Stimulated activated naive CD8-positive, alpha-beta T cell treated with anti-CD3 and anti-CD28 coated beads, Interleukin-15, Interleukin-2, amounts not matched to agents 100 ng/mL and 50 ng/mL, for 24 hours (primary cell): ENCODE measurements at regions not wholly inside any gene's neighbourhood (a gene's known extent, or its start where the extent isn't known, plus 50 kb on each side); places are given as distances from the start of the nearest gene placed in this dataset.
"Not testable (repeated sequence)": the region's sequence is repeated elsewhere in the genome, so short reads cannot be mapped to it uniquely, and the experiment has no call there.

Experiments used
- H3K27ac Mint-ChIP-seq: one replicate; pipeline ENCODE4 v1.8.0; 2021; ENCODE audit warnings: mild to moderate bottlenecking, mixed read lengths
- H3K27me3 Mint-ChIP-seq: one replicate; pipeline ENCODE4 v1.8.0; 2021; ENCODE audit warnings: mixed read lengths
- H3K36me3 Mint-ChIP-seq: one replicate; pipeline ENCODE4 v1.8.0; 2021; ENCODE audit warnings: low read depth, mixed read lengths
- H3K4me1 Mint-ChIP-seq: one replicate; pipeline ENCODE4 v1.8.0; 2021; ENCODE audit warnings: low read depth, mixed read lengths
- H3K4me3 Mint-ChIP-seq: one replicate; pipeline ENCODE4 v1.8.0; 2021; ENCODE audit warnings: mild to moderate bottlenecking, mixed read lengths
- H3K9me3 Mint-ChIP-seq: one replicate; pipeline ENCODE4 v1.8.0; 2021; ENCODE audit warnings: mixed read lengths

GRCh38 chr3:177622982-177623617 is 425.8 kb upstream of the TBL1XR1 start:
- Mint-ChIP-seq H3K4me1 (peaks cover 27% of the 10 kb centered on the region), H3K27me3 (no peaks in the 10 kb centered on the region), H3K4me3 (no peak overlapping the region), H3K36me3 (no peaks in the 10 kb centered on the region), H3K9me3 (peaks cover 3% of the 10 kb centered on the region), H3K27ac (no peak overlapping the region)

- Mint-ChIP-seq H3K4me1 (peaks cover 34% of the 10 kb centered on the region), H3K36me3 (no peaks in the 10 kb centered on the region), H3K27ac (no peak overlapping the region), H3K9me3 (peaks cover 6% of the 10 kb centered on the region), H3K4me3 (no peak overlapping the region), H3K27me3 (no peaks in the 10 kb centered on the region)
Observed at GRCh38 chr3:177624528-177625495, 427.5 kb upstream of the TBL1XR1 start.

- H3K27me3 Mint-ChIP-seq, result no peaks in the 10 kb centered on the region
- H3K4me3 Mint-ChIP-seq, result no peak overlapping the region
- peaks cover 34% of the 10 kb centered on the region for H3K4me1 Mint-ChIP-seq
- H3K27ac Mint-ChIP-seq, result no peak overlapping the region
- H3K36me3 Mint-ChIP-seq, result no peaks in the 10 kb centered on the region
- peaks cover 6% of the 10 kb centered on the region for H3K9me3 Mint-ChIP-seq
Observed at GRCh38 chr3:177626045-177626444, 428.8 kb upstream of the TBL1XR1 start.

- H3K27me3 Mint-ChIP-seq, H3K36me3 Mint-ChIP-seq, H3K9me3 Mint-ChIP-seq, H3K4me3 Mint-ChIP-seq: not testable (repeated sequence)
- H3K4me1 Mint-ChIP-seq, result peaks cover 23% of the 10 kb centered on the region
- H3K27ac Mint-ChIP-seq, result peak overlapping the region; percentile 32
Observed at GRCh38 chr3:177628095-177628719, 430.9 kb upstream of the TBL1XR1 start.

GRCh38 chr3:177629276-177629675 is 432.0 kb upstream of the TBL1XR1 start:
- Mint-ChIP-seq H3K36me3 (no peaks in the 10 kb centered on the region), H3K4me3 (no peak overlapping the region), H3K27ac (no peak overlapping the region), H3K9me3 (peaks cover 6% of the 10 kb centered on the region), H3K27me3 (no peaks in the 10 kb centered on the region), H3K4me1 (peaks cover 16% of the 10 kb centered on the region)

GRCh38 chr3:177633671-177634207 is 436.5 kb upstream of the TBL1XR1 start:
- H3K36me3 Mint-ChIP-seq, result no peaks in the 10 kb centered on the region
- no peak overlapping the region for H3K27ac Mint-ChIP-seq
- peaks cover 1% of the 10 kb centered on the region for H3K4me1 Mint-ChIP-seq
- no peak overlapping the region for H3K4me3 Mint-ChIP-seq
- no peaks in the 10 kb centered on the region for H3K27me3 Mint-ChIP-seq
- no peaks in the 10 kb centered on the region for H3K9me3 Mint-ChIP-seq

- not testable (repeated sequence) for H3K27me3 Mint-ChIP-seq, H3K27ac Mint-ChIP-seq, H3K36me3 Mint-ChIP-seq, H3K4me3 Mint-ChIP-seq, H3K4me1 Mint-ChIP-seq, H3K9me3 Mint-ChIP-seq
Observed at GRCh38 chr3:177635601-177636106, 438.4 kb upstream of the TBL1XR1 start.

- Mint-ChIP-seq H3K27me3 (no peaks in the 10 kb centered on the region), H3K4me3 (no peak overlapping the region), H3K9me3 (no peaks in the 10 kb centered on the region), H3K27ac (no peak overlapping the region), H3K4me1 (peaks cover 49% of the 10 kb centered on the region), H3K36me3 (no peaks in the 10 kb centered on the region)
Observed at GRCh38 chr3:177640319-177640965, 443.2 kb upstream of the TBL1XR1 start.

GRCh38 chr3:177641206-177641605 is 443.9 kb upstream of the TBL1XR1 start:
- H3K4me1 Mint-ChIP-seq, result peaks cover 55% of the 10 kb centered on the region
- no peaks in the 10 kb centered on the region for H3K27me3 Mint-ChIP-seq
- no peak overlapping the region for H3K27ac Mint-ChIP-seq
- no peaks in the 10 kb centered on the region for H3K9me3 Mint-ChIP-seq
- no peak overlapping the region for H3K4me3 Mint-ChIP-seq
- H3K36me3 Mint-ChIP-seq, result no peaks in the 10 kb centered on the region

- Mint-ChIP-seq H3K27me3 (no peaks in the 10 kb centered on the region), H3K4me1 (peaks cover 65% of the 10 kb centered on the region), H3K27ac (peak overlapping the region; percentile 40)
Observed at GRCh38 chr3:177642042-177642803, 444.9 kb upstream of the TBL1XR1 start.

GRCh38 chr3:177642804-177643125 is 445.5 kb upstream of the TBL1XR1 start:
- Mint-ChIP-seq H3K27ac (no peak overlapping the region), H3K27me3 (no peaks in the 10 kb centered on the region), H3K9me3 (peaks cover 4% of the 10 kb centered on the region), H3K36me3 (no peaks in the 10 kb centered on the region), H3K4me3 (no peak overlapping the region), H3K4me1 (peaks cover 70% of the 10 kb centered on the region)

More at GRCh38 chr3:177642042-177642803, 444.9 kb upstream of the TBL1XR1 start:
- Mint-ChIP-seq H3K36me3 (no peaks in the 10 kb centered on the region), H3K9me3 (peaks cover 4% of the 10 kb centered on the region), H3K4me3 (no peak overlapping the region)

- Mint-ChIP-seq H3K27ac (peak overlapping the region; percentile 54), H3K4me3 (peak overlapping the region; percentile 61), H3K27me3 (no peaks in the 10 kb centered on the region), H3K9me3 (peaks cover 4% of the 10 kb centered on the region), H3K36me3 (no peaks in the 10 kb centered on the region), H3K4me1 (peaks cover 61% of the 10 kb centered on the region)
Observed at GRCh38 chr3:177646749-177647148, 449.5 kb upstream of the TBL1XR1 start.

- H3K4me1 Mint-ChIP-seq, result peaks cover 55% of the 10 kb centered on the region
- H3K27me3 Mint-ChIP-seq, result no peaks in the 10 kb centered on the region
Observed at GRCh38 chr3:177647341-177647740, 450.1 kb upstream of the TBL1XR1 start.

GRCh38 chr3:177647876-177648275 is 450.6 kb upstream of the TBL1XR1 start:
- Mint-ChIP-seq H3K36me3 (no peaks in the 10 kb centered on the region), H3K4me3 (peak overlapping the region; percentile 61), H3K9me3 (peaks cover 4% of the 10 kb centered on the region), H3K27me3 (no peaks in the 10 kb centered on the region), H3K4me1 (peaks cover 53% of the 10 kb centered on the region), H3K27ac (peak overlapping the region; percentile 0)

More at GRCh38 chr3:177647341-177647740, 450.1 kb upstream of the TBL1XR1 start:
- H3K27ac Mint-ChIP-seq, result peak overlapping the region; percentile 0
- no peaks in the 10 kb centered on the region for H3K36me3 Mint-ChIP-seq
- peak overlapping the region; percentile 61 for H3K4me3 Mint-ChIP-seq
- peaks cover 4% of the 10 kb centered on the region for H3K9me3 Mint-ChIP-seq
